22Rv1 (cell line): ENCODE measurements at regions not wholly inside any gene's neighbourhood (a gene's known extent, or its start where the extent isn't known, plus 50 kb on each side); places are given as distances from the start of the nearest gene placed in this dataset.

Experiments
- CTCF ChIP-seq: fragments of 450-650 bp; IDR thresholded peaks from 2 replicates; pipeline ENCODE4 v1.5.1; 2017; ENCODE audit warnings: mild to moderate bottlenecking
- ZFX ChIP-seq: fragments of 450-650 bp; IDR thresholded peaks from 2 replicates; pipeline ENCODE4 v1.6.1; 2017; ENCODE audit warnings: antibody characterized with exemption, borderline replicate concordance

GRCh38 chr20:11791316-11791715 lies 126.4 kb upstream of the BTBD3 start:
- no peak for TF ChIP-seq CTCF
- no peak for TF ChIP-seq ZFX
